GM21619 (cell line): ENCODE measurements at regions not wholly inside any gene's neighbourhood (a gene's known extent, or its start where the extent isn't known, plus 50 kb on each side); places are given as distances from the start of the nearest gene placed in this dataset.
"Not testable (repeated sequence)": the region's sequence is repeated elsewhere in the genome, so short reads cannot be mapped to it uniquely, and the experiment has no call there.

ENCODE experiments used
- ATAC-seq: cut with Tn5 transposase; IDR thresholded peaks from one replicate; pipeline ENCODE4 v1.9.1; 2021; ENCODE audit not compliant: unreplicated experiment

DNA sequence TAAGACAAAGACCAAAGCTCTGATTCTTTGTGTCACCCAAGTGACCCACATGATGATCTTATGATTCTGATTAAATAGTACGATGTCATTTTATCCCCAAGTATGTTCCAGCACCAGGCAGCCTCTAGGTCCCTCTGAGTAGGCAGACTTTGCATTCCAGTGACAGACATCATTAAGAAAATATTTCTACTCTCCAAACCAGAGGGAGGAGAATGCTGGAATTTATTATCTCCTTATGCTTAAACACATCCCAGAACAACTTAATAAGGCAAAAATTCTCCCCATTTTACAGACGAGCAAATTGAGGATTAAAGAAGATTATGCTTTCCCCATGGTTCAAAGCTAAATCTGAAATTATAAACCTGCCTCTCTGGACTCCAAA, 192.8 kb upstream of the CDH11 start:
- no peak for ATAC-seq

DNA sequence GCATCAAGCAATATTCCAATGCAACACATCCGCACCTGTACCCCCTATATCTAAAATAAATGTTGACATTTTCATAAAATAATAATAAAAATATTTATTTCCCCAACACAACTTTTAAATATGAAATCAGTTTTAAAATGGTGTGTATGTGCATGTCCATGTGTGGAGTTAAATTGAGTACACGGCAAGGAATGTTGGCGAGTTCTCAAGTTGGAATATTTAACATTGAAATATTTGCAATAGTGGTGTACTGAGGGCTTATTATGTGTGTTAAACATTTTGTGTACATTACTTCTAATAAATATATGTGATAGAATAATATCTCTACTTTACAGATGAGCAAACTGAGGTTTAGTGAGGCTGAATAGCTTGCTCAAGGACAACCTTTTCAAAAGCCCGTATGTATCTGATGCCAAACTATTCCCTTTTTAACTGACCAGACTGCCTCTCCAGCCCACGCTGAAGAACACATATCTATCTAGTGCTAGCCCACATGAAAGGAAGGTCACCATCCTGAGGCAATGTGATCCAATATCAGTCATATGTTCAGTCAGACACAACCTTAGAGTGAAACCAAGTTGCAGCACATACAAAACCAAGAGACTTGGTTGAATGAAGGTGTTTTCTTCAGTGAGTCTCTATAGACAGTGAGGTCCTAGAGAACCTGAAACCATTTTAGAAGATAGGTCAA, 192.2 kb upstream of the CDH11 start:
- no peak for ATAC-seq

DNA sequence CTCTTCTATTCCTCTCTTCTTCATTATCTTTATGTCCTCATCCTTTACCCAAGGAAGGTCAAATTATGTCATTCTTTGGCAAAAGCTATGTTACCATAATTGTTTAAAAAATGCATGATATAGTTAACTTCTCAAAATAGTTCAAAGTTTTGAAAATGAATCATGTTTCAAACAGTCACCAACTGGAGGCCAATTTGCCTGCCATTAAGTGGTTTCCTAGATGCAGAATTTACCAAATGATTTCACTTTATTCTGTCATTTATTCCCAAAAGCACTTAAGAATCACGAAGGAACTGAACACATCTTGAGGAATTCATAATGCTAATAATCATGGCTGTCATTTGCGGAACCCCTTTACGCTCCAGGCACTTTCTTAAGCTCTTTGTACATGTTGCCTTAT, 190.9 kb upstream of the CDH11 start:
- ATAC-seq: no peak

DNA sequence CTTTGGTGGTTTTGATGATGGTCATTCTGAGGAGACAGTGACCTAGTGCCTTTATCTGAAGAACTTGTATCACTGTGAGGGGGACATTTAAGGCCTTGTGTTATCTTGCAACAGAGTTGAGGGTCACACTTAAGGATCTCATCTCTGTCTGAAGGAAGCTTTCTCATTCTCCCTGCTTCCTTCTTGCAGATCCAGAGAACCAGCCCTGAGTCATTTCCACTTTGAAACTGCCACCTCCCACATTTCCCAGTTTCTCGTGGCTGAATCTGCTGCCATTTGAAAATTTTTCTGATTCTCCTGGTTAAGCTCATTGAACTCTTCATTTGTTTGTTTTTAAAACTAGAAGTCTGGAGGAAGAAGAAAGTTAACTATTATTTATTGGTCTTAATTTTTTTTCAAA, 190.2 kb upstream of the CDH11 start:
- ATAC-seq: no peak

- not testable (repeated sequence) for ATAC-seq
Observed at GRCh38 chr16:65310491-65310890, 188.6 kb upstream of the CDH11 start.

- ATAC-seq: no peak
Observed at GRCh38 chr16:65309354-65309753, 187.5 kb upstream of the CDH11 start.

- ATAC-seq: no peak
Observed at GRCh38 chr16:65308506-65308905, 186.6 kb upstream of the CDH11 start.

DNA sequence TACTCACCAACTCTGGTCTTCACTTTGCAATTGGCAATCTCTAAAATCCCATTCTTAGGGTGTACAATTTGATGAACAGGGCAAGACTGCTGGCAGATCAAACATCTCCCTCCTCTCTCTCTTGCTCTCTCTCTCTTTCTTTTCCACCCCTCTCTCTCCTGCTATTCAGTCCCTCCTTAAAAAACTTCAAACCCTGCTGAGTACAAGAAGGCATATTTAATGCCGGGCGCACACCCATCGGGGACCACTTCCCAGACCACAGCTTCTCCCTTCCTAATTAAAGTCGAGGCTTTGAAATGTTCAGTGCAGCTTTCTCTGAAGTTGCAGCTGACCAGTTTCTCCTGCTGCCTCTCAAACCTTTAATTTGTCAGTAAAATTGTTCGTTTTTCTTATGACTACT, 185.4 kb upstream of the CDH11 start:
- no peak for ATAC-seq

- no peak for ATAC-seq
Observed at GRCh38 chr16:65306722-65307121, 184.9 kb upstream of the CDH11 start.

DNA sequence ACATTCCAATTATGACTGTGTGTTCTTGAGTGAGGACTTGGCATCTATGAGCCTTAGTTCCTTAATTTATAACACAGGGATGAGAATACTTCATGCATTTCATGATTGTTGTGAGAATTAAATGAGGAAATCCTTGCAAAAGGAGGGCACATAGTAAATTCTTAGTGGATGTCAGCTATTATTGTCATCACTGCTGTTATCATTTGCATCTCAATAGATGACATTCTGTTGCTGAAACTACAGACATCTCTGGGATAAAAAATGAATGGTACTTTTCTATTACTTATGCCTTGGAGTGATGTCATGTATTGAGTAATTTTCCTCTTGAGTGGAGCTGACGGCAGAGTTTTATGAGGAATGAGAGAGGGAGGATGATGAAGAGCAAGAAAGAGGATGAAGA, 184.4 kb upstream of the CDH11 start:
- no peak for ATAC-seq

- ATAC-seq: no peak
Observed at GRCh38 chr16:65305266-65305959, 183.6 kb upstream of the CDH11 start.

DNA sequence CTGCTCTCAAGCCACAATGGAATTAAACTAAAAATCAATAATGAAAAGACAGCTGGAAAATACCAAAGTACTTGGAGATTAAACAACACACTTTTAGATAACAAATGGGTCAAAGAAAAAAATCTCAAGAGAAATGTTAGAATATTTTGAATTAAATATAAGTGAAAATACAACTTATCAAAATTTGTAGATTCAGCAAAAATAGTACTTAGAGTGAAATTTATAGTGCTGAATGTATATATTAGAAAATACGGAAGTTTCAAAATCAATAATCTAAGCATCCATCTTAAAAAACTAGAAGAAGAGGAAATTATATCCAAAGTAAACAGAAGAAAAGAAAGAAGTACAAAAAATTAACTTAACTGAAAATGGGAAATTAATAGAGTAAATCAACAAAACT, 179.2 kb upstream of the CDH11 start:
- ATAC-seq: no peak

DNA sequence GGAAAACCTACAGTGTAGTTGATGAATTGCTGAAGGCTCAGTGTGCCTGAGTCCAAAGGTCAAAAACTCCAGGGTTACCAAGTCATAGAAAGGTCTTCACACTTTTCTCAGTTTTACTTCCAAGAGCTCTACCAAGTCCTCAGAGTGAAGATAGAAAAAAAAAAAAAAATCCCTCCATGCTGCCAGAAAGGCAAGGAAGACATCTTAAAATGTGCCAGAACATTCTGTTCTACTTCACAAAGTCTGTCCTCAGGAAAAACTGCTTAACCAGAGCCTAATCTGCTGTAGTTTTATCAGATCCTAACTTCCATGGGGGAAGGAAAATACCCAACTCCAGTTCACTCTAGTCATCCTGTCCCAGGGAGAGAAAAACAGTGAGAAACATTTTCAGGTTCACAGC, 175.6 kb upstream of the CDH11 start:
- no peak for ATAC-seq

GRCh38 chr16:65295527-65295926, 173.7 kb upstream of the CDH11 start:
- no peak for ATAC-seq

- ATAC-seq: no peak
Observed at GRCh38 chr16:65294708-65295107, 172.8 kb upstream of the CDH11 start.

DNA sequence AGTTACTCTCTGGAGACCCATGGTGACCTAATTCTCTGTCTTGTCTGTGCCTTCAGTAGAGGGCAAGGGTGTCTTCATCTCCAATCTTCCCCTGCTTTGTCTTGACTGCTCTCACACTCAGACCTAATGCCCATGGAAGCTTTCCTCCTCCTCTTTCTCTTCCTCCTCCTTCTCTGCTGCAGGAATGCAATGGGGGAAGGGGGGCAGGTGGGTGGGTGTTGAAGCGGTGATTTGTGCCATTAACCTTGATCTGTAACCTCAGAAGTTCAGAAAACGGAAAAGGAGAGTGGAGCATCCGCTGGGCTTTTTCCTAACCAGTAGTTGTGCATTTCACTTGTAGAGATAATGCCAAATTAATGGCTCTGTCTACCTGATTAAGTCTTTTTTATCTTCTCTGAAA, 172.3 kb upstream of the CDH11 start:
- ATAC-seq: no peak

DNA sequence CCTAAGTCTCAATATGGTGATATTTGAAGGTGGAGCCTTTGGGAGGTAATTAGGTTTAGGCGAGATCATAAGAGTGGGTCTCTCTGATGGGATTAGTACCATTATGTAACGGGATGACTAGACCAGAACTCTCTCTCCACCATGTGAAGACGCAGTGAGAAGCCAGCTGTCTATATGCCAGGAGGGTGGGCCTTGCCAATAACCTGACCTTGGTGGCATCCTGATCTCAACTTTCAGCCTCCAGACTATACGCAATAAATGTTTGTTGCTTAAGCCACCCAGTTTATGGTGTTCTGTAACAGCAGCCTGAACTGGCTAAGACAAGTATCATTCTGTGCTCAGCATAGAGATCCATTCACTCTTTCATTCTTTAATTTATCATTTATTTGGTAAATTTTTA, 167.2 kb upstream of the CDH11 start:
- no peak for ATAC-seq

DNA sequence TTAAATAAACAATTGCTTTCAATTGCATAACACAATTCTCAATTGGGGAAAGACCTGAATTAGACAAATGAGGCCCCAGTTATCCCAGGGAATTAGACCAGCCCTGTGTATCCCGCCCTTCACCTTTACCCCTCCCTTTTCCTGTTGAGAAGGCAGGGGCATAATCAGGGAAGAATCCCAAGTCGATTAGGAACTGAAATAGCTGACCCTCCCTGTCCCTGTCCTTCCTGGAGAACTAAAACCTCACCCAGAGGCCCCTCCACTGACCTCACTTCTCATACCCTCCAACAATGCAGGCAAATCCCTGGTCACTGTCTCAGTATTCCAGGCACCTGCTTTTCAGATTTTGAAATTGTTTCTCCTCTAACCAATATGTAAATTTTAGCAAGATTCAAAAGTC, 165.4 kb upstream of the CDH11 start:
- ATAC-seq: no peak

GRCh38 chr16:65285128-65286048, 163.5 kb upstream of the CDH11 start:
- ATAC-seq: no peak

GRCh38 chr16:65284626-65285025, 162.8 kb upstream of the CDH11 start:
- ATAC-seq: no peak

DNA sequence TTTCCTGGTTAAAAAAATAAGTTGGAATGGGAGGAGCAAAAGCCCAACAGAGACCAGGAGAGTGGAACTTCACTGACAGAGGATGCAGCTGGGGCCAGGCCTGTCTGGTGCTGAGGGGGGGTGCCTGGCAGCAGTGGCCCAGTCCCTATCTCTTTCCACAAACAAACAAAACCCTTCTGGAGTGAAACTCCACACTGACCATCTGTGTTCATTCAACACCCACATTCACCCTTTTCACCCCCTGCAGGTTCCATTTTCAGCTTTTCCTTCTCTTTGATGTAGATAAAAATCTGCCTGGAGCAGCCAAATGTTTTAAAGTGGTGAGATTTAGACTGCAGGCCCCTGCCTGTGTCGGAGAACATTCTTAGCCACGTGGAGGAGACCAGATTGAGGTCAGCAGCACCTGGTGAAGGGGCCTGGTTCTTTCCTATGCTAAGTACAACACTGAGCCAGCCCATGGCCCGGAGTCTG, 161.4 kb upstream of the CDH11 start:
- no peak for ATAC-seq

DNA sequence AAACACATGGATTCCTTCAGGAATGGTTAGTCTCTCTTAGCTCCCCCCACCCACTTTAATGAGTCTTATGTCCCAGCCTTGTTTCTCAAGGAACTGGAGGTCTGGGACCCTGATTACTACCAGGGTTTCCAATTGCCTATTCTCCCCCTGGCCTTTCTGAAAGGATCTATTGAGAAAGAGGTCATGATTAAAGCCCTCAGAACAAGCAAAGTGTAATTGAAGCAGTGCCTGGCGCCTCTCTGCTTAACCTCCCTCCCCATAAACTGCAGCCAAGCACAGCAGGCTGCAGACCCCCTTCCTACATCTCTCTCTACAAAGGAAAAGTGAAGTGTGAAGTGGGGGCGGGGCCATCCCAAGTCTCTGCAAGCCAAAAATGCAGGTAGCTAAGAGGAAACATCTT, 159.7 kb upstream of the CDH11 start:
- ATAC-seq: no peak
